GM12878 (cell line): ENCODE measurements at regions not wholly inside any gene's neighbourhood (a gene's known extent, or its start where the extent isn't known, plus 50 kb on each side); places are given as distances from the start of the nearest gene placed in this dataset.

ENCODE experiments used
- ATAC-seq: fragments of 200-7000 bp; cut with Tn5 transposase; 3 replicates; pipeline ENCODE4 v1.9.1; 2020; ENCODE audit warnings: mild to moderate bottlenecking, moderate library complexity
- BruUV-seq: library from RNA; stranded (reverse); fragments of 400-500 nt; replicated peaks from 2 replicates; lab custom pipeline; 2021; lab: Mats Ljungman, UMichigan
- CTCF ChIA-PET: fragments of 300-600 bp; sonication (Branson Sonifier 250); formaldehyde crosslinking; extraction: SDS; loops from one replicate; lab custom pipeline; 2021; ENCODE audit warnings: inconsistent platforms; lab: Yijun Ruan, JAX
- POLR2A ChIA-PET: fragments of 350-600 bp; formaldehyde crosslinking; extraction: SDS; loops from one replicate; lab custom pipeline; 2021; ENCODE audit warnings: inconsistent platforms; lab: Charles Lee
- RAD21 ChIA-PET: fragments of 300-600 bp; sonication (Branson Sonifier 250); formaldehyde crosslinking; loops from one replicate; lab custom pipeline; 2023; ENCODE audit warnings: antibody characterized with exemption; ENCODE audit not compliant: unreplicated experiment; lab: Charles Lee
- SMC1A ChIA-PET: fragments of 300-600 bp; sonication (Branson Sonifier 250); formaldehyde crosslinking; loops from one replicate; lab custom pipeline; 2023; ENCODE audit not compliant: unreplicated experiment, uncharacterized antibody; lab: Charles Lee
- DNase-seq: peaks from one replicate; pipeline ENCODE4 v3.0.0-alpha.2; 2011; ENCODE audit warnings: low read depth, low spot score
- FAIRE-seq: peaks from 3 replicates; lab custom pipeline; 2011; peaks lifted over from hg19 to GRCh38; lab: Jason Lieb, UNC
- H2AFZ ChIP-seq: 2 replicates; pipeline ENCODE4 v1.6.0; 2011; ENCODE audit warnings: low read depth, low read length, control low read depth; ENCODE audit not compliant: control insufficient read depth
- H3K27ac ChIP-seq: 2 replicates; pipeline ENCODE4 v1.5.1; 2011; ENCODE audit warnings: control low read depth; ENCODE audit not compliant: control insufficient read depth, insufficient read depth
- H3K27me3 ChIP-seq, 2 experiments: replicated peaks in 1 of 2; 2 replicates each; pipeline versions ENCODE4 v1.6.0 to v1.6.1; 2011; ENCODE audit warnings: low read length in 1 of 2; ENCODE audit not compliant: control insufficient read depth in 2 of 2, insufficient read depth in 2 of 2
- H3K36me3 ChIP-seq, 2 experiments: 2 replicates each; pipeline ENCODE4 v1.5.1; 2011; ENCODE audit warnings: low read length in 1 of 2; ENCODE audit not compliant: control insufficient read depth in 2 of 2, insufficient read depth in 2 of 2
- H3K4me1 ChIP-seq: 2 replicates; pipeline ENCODE4 v1.6.1; 2011; ENCODE audit warnings: mild to moderate bottlenecking, low read length, moderate library complexity, mixed read lengths; ENCODE audit not compliant: control insufficient read depth, insufficient read depth
- H3K4me2 ChIP-seq: 2 replicates; pipeline ENCODE4 v1.6.0; 2011; ENCODE audit warnings: control low read depth; ENCODE audit not compliant: control insufficient read depth, insufficient read depth
- H3K4me3 ChIP-seq: fragments of 200-600 bp; sonication (generic); 2 replicates; pipeline ENCODE4 v1.5.1; 2016
- H3K79me2 ChIP-seq: 2 replicates; pipeline ENCODE4 v1.6.0; 2011; ENCODE audit warnings: low read length; ENCODE audit not compliant: control insufficient read depth, insufficient read depth
- H3K9ac ChIP-seq: 2 replicates; pipeline ENCODE4 v1.8.0; 2011; ENCODE audit warnings: low read length, control low read depth, mixed read lengths; ENCODE audit not compliant: control insufficient read depth, insufficient read depth
- H3K9me3 ChIP-seq: replicated peaks from 3 replicates; pipeline ENCODE4 v1.5.1; 2011; ENCODE audit warnings: mild to moderate bottlenecking, low read length; ENCODE audit not compliant: control insufficient read depth, insufficient read depth
- H4K20me1 ChIP-seq: 2 replicates; pipeline ENCODE4 v1.6.0; 2011; ENCODE audit not compliant: control insufficient read depth, insufficient read depth
- CHD1 ChIP-seq: IDR thresholded peaks from 2 replicates; pipeline ENCODE4 v1.6.1; 2012; ENCODE audit warnings: low read depth, low read length, improper control_type of control experiment
- HDGF ChIP-seq: fragments of 450-650 bp; IDR thresholded peaks from 2 replicates; pipeline ENCODE4 v1.6.1; 2016; ENCODE audit warnings: antibody characterized with exemption
- ZNF217 ChIP-seq: fragments of 450-650 bp; IDR thresholded peaks from 2 replicates; pipeline ENCODE4 v1.6.1; 2017; ENCODE audit warnings: antibody characterized with exemption, mild to moderate bottlenecking
- WGBS: methylation state at CpG from one replicate; pipeline ENCODE4 v1.1.6; 2016; ENCODE audit warnings: low lambda C conversion rate; ENCODE audit not compliant: insufficient replicate concordance, insufficient coverage; ENCODE audit errors: missing lambda C conversion rate; 5-methylcytosine and 5-hydroxymethylcytosine counted together
- in situ Hi-C: fragments of 300-500 bp; cut with MboI; formaldehyde crosslinking; loops from 9 replicates; pipeline ENCODE4 v1.14.3; 2018; ENCODE audit warnings: mixed read lengths
- intact Hi-C: fragments of 100-400 bp; cut with micrococcal nuclease; formaldehyde crosslinking; loops from one replicate; pipeline ENCODE4 v1.14.2; 2022; ENCODE audit not compliant: unreplicated experiment

GRCh38 chr9:77127071-77127470, 50.3 kb upstream of the VPS13A start:
- Histone ChIP-seq H3K79me2 (no peaks in the 10 kb centered on the region), H3K9ac (no peak overlapping the region), H3K4me2 (no peak overlapping the region), H2AFZ (no peak overlapping the region), H3K9me3 (no peaks in the 10 kb centered on the region), H3K27me3 (peaks cover 0 to 2% of the 10 kb centered on the region in 2 experiments; a peak in 1 of 4 replicates), H3K36me3 (no peaks in the 10 kb centered on the region), H3K4me1 (no peaks in the 10 kb centered on the region), H3K27ac (no peak overlapping the region), H4K20me1 (no peaks in the 10 kb centered on the region), H3K4me3 (no peak overlapping the region)
- ChIA-PET CTCF (interaction anchor here (1.5 to 1.6 kb wide), 2 partner anchors 9 to 13 kb away, joined by 3 to 4 read pairs; no protein-coding TSS in a partner anchor), RAD21 (no interaction called here), SMC1A (interaction anchor here (0.7 kb wide), 1 partner anchor 389 kb away, joined by 3 read pairs; no protein-coding TSS in a partner anchor), POLR2A (no interaction called here)
- WGBS: 45% methylated on average over 1 of the region's 1 CpG
- no peak for ATAC-seq
- no TSS peak for BruUV-seq
- FAIRE-seq: no peak
- TF ChIP-seq HDGF: no peak
- no peak for TF ChIP-seq CHD1
- TF ChIP-seq ZNF217: no peak
- DNase-seq: no peak
- intact Hi-C loops: no loop called here
- in situ Hi-C loops: no loop called here
